SK-N-MC (cell line): ENCODE measurements at regions not wholly inside any gene's neighbourhood (a gene's known extent, or its start where the extent isn't known, plus 50 kb on each side); places are given as distances from the start of the nearest gene placed in this dataset.

Experiments
- DNase-seq: peaks from one replicate; pipeline ENCODE4 v3.0.0-alpha.2; 2011; ENCODE audit warnings: low read depth, low spot score
- H3K27ac ChIP-seq: fragments of 200-600 bp; sonication (generic); 2 replicates; pipeline ENCODE4 v1.5.1; 2016; ENCODE audit warnings: mixed run types
- H3K36me3 ChIP-seq: fragments of 200-600 bp; sonication (generic); 2 replicates; pipeline ENCODE4 v1.6.1; 2017; ENCODE audit warnings: antibody characterized with exemption, low read length, mixed read lengths; ENCODE audit not compliant: insufficient read depth
- H3K4me3 ChIP-seq: fragments of 200-600 bp; sonication (generic); 2 replicates; pipeline ENCODE4 v1.5.1; 2016
- H3K9ac ChIP-seq: fragments of 200-600 bp; sonication (generic); 2 replicates; pipeline ENCODE4 v1.8.0; 2017; ENCODE audit warnings: mixed run types, mixed read lengths; ENCODE audit not compliant: insufficient read length
- H3K9me3 ChIP-seq: fragments of 200-600 bp; sonication (generic); 2 replicates; pipeline ENCODE4 v1.6.1; 2017; ENCODE audit warnings: low read depth, mild to moderate bottlenecking, antibody characterized with exemption, low read length, moderate library complexity, mixed read lengths
- EZH2 ChIP-seq: fragments of 200-600 bp; sonication (generic); IDR thresholded peaks from one replicate; pipeline ENCODE4 v1.6.1; 2017; ENCODE audit warnings: antibody characterized with exemption
- FOXP2 ChIP-seq: optimal IDR thresholded peaks from 2 replicates; pipeline ENCODE3; 2011; ENCODE audit warnings: mild to moderate bottlenecking, moderate library complexity; ENCODE audit not compliant: insufficient read depth; ENCODE audit errors: extremely low read length, control extremely low read depth
- POLR2AphosphoS5 ChIP-seq: IDR thresholded peaks from 2 replicates; pipeline ENCODE4 v1.6.1; 2012; ENCODE audit warnings: mild to moderate bottlenecking, low read depth, low read length, borderline replicate concordance

DNA sequence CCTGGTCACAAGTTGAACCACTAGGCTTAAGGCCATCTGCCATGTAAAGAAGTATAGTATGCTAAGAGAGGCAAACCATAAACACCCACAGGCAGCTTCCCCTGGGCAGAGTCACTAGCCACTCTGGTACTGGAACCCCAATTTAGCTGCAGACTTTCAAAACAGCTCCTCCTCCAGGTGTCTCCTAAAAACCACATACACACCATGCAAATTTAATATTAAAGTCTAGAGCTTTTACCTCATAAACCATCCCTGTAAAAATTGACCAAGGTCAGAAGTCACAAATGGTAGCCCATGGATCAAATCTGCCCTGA lies 99.1 kb upstream of the STT3B start:
- DNase-seq = no peak
- no peak overlapping the region for H3K9ac ChIP-seq
- H3K9me3 ChIP-seq = no peaks in the 10 kb centered on the region
- H3K36me3 ChIP-seq = no peaks in the 10 kb centered on the region
- H3K27ac ChIP-seq = no peak overlapping the region
- TF ChIP-seq EZH2 = no peak
- no peak for TF ChIP-seq FOXP2
- TF ChIP-seq POLR2AphosphoS5 = no peak
- H3K4me3 ChIP-seq = no peak overlapping the region

- H3K9me3 ChIP-seq = no peaks in the 10 kb centered on the region
- no peak overlapping the region for H3K9ac ChIP-seq
- TF ChIP-seq POLR2AphosphoS5 (no peak), FOXP2 (no peak), EZH2 (no peak)
- H3K4me3 ChIP-seq = no peak overlapping the region
- H3K27ac ChIP-seq = no peak overlapping the region
- H3K36me3 ChIP-seq = no peaks in the 10 kb centered on the region
- no peak for DNase-seq
Measured at GRCh38 chr3:31434819-31435218, 97.9 kb upstream of the STT3B start.

DNA sequence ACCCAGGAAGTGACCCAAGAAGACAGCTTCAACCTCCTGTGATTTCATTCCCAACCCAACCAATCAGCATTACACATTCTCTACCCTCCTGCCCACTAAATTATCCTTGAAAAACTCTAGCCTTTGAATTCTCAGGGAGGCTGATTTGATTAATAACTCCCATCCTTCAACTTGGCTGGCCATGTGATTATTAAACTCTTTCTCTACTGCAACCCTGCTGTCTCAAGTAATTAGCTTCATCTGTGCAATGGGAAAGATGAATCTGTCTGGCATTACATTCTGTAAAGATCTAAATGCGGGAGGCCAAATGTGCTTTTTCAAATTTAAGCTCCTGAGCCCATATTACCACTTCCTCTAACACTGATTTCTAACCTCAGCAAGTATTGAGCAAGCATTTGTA lies 95.9 kb upstream of the STT3B start:
- no peak for DNase-seq
- Histone ChIP-seq H3K4me3 (no peak overlapping the region), H3K9me3 (no peaks in the 10 kb centered on the region), H3K36me3 (no peaks in the 10 kb centered on the region), H3K27ac (no peak overlapping the region), H3K9ac (no peak overlapping the region)
- no peak for TF ChIP-seq POLR2AphosphoS5
- no peak for TF ChIP-seq EZH2
- TF ChIP-seq FOXP2 = no peak

DNA sequence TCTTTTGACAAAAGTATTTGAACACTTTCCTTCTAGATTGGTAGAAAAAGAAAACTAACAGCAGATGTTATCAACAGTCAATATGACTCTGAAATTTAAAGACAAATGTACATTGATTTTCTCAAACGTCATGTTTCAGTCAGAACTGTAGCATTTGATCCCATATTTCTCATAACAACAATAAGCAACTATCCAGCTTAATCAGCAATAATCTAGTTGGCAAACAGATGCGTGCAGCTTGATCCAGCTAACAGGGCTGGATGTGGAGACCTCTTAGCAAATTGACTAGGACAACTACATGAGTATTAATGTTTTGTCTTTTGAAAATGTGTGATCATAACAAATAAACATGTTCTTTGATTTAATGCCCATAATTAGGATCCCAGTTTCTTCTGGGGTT lies 94.0 kb upstream of the STT3B start:
- no peak overlapping the region for H3K9ac ChIP-seq
- H3K9me3 ChIP-seq = no peaks in the 10 kb centered on the region
- DNase-seq = no peak
- no peak for TF ChIP-seq FOXP2
- no peak for TF ChIP-seq EZH2
- no peak for TF ChIP-seq POLR2AphosphoS5
- no peaks in the 10 kb centered on the region for H3K36me3 ChIP-seq
- H3K27ac ChIP-seq = no peak overlapping the region
- H3K4me3 ChIP-seq = no peak overlapping the region

- H3K27ac ChIP-seq = no peak overlapping the region; the same call in 1 of the 2 replicates
- DNase-seq = no peak
- H3K4me3 ChIP-seq = no peak overlapping the region
- TF ChIP-seq EZH2 (no peak), POLR2AphosphoS5 (no peak), FOXP2 (no peak)
- no peaks in the 10 kb centered on the region for H3K9me3 ChIP-seq
- no peaks in the 10 kb centered on the region for H3K36me3 ChIP-seq
- no peak overlapping the region for H3K9ac ChIP-seq
Measured at GRCh38 chr3:31439890-31440750, 92.6 kb upstream of the STT3B start.

DNA sequence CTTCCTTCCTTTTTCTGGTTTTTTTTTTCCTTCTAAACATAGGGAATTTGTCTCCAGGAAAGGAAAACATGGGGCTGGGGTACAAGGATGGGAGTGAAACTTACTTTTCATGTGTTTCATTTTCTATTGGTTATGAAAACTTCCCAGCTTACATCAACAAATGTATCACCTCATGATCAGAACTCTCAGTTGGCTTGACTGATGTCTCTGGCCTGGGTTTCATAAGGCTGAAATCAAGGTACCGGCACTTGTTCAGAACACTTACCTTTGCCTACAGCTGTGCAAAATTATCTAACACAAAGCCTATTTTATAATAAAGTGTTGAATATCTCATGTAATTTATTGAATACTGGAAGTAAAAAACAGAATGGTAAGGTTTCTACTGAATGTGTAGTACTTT lies 91.8 kb upstream of the STT3B start:
- no peaks in the 10 kb centered on the region for H3K36me3 ChIP-seq
- DNase-seq = no peak
- TF ChIP-seq POLR2AphosphoS5 (no peak), EZH2 (no peak), FOXP2 (no peak)
- no peak overlapping the region for H3K9ac ChIP-seq
- no peaks in the 10 kb centered on the region for H3K9me3 ChIP-seq
- H3K4me3 ChIP-seq = no peak overlapping the region
- no peak overlapping the region for H3K27ac ChIP-seq

GRCh38 chr3:31442755-31443154 lies 90.0 kb upstream of the STT3B start:
- H3K4me3 ChIP-seq = no peak overlapping the region
- H3K9me3 ChIP-seq = no peaks in the 10 kb centered on the region
- no peaks in the 10 kb centered on the region for H3K36me3 ChIP-seq
- H3K27ac ChIP-seq = no peak overlapping the region
- no peak for DNase-seq
- H3K9ac ChIP-seq = no peak overlapping the region
- no peak for TF ChIP-seq EZH2
- no peak for TF ChIP-seq FOXP2
- TF ChIP-seq POLR2AphosphoS5 = no peak

DNA sequence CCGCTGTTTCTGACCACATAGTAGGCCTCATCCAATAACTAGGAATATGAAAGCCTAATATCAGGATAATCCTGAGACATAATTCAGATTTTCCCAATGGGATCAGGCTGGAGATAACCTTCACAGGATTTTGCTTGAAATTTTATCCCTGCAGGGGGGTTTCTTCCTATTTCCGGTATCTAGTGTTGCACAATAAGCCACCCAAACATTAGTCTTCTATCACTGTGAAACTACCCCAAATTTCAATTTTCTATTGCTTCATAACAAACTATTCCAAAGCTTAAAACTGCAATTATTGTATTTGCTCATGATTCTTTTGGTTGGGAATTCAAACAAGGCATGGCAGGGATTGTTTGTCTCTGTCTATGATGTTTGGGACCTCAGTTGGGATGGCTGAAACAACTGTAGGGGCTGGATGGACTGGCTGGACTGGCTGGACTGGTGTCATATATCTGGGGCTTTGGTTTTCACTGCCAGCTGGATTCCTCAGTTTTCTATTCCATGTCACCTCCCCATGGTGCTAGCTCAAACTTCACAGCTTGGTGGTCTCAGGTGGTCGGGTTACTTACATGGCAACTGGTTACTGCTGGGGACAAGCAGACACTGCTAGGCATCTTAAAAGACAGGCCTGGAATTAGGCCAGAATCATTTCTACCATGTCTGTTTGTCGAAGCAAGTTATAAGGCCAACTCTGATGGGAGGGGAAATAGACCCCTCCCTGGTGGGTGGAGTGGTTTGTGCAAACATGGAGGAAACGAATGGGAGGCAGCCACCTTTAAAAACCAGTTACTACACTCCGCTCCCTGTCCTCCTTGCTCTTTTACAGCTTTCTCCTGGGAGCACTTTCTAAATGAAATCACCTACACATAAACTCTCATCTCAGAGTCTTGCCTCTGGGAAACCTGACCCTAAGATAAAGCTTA lies 88.2 kb upstream of the STT3B start:
- H3K9me3 ChIP-seq = no peaks in the 10 kb centered on the region
- H3K27ac ChIP-seq = no peak overlapping the region
- no peak for DNase-seq
- no peaks in the 10 kb centered on the region for H3K36me3 ChIP-seq
- H3K4me3 ChIP-seq = no peak overlapping the region
- no peak overlapping the region for H3K9ac ChIP-seq
- TF ChIP-seq POLR2AphosphoS5 (no peak), FOXP2 (no peak), EZH2 (no peak)

- TF ChIP-seq POLR2AphosphoS5 = no peak
- TF ChIP-seq FOXP2 = no peak
- no peak for TF ChIP-seq EZH2
- H3K36me3 ChIP-seq = no peaks in the 10 kb centered on the region
- H3K9me3 ChIP-seq = no peaks in the 10 kb centered on the region
- no peak overlapping the region for H3K4me3 ChIP-seq
- no peak overlapping the region for H3K27ac ChIP-seq
- no peak overlapping the region for H3K9ac ChIP-seq
- DNase-seq = no peak
Measured at GRCh38 chr3:31445701-31446100, 87.0 kb upstream of the STT3B start.
